ENCODE measurements at regions not wholly inside any gene's neighbourhood (a gene's known extent, or its start where the extent isn't known, plus 50 kb on each side); places are given as distances from the start of the nearest gene placed in this dataset.

DNA sequence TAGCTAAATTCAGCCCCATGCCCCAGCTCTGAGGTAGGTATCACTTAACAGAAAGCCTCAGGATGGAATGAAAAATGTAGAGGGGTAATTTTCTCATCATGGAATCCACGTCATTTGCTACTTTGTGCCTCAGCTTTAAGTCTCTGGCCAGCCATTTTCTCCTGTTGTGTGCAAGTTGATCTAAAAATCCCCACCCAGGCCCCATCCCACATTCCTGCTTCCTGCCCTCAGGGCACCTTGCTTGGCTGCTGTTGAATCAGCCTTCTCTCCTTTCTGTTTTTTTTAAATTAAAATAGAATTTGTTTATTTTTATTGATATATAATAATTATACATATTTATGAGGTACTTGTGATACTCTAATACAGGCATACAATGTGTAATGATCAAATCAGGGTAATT, 179.9 kb upstream of the TSHZ3 start:
- Histone ChIP-seq H3K9me3 (ENCODE audit: insufficient read depth, low read length) (peaks cover 8% of the 10 kb centered on the region; the same call in 1 of the 2 replicates), H3K4me1 (ENCODE audit: insufficient read depth, insufficient read length) (peaks cover 5% of the 10 kb centered on the region), H3K27me3 (ENCODE audit: insufficient read depth, insufficient read length) (no peaks in the 10 kb centered on the region), H3K9ac (ENCODE audit: insufficient read length, low read depth) (no peak overlapping the region), H3K36me3 (ENCODE audit: insufficient read depth, insufficient read length, low read length) (no peaks in the 10 kb centered on the region), H3K4me3 (ENCODE audit: insufficient read length, low read depth) (no peak overlapping the region)
- DNase-seq (ENCODE audit: low read depth, low spot score) = no peak
- TF ChIP-seq SUZ12 (IDR thresholded peaks at IDR 0.05; ENCODE audit: extremely low read depth, insufficient read depth, insufficient read length) (no peak), YY1 (IDR thresholded peaks at IDR 0.05; ENCODE audit: insufficient read depth, insufficient read length) (no peak), ZNF274 (IDR thresholded peaks at IDR 0.05; ENCODE audit: low read depth, low read length) (no peak)

DNA sequence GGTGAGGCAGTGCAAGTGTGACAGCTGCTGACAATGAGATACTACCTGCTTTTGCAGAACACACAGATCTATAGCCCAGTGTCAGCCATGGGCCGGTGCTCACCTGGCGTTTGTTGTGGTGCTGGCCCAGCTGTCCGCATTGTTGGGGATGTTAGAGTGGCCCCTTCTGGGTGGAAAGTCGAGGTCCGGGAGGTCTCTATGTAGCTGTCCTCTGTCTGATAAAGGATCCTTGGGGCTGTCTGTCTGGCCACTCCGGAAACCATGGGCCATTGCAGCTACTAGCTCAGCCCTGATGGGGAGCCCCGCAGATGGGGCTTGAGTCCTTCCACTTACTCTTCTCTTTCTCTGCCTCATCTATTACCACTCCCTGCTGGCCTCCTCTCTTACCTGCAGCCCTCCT, 181.5 kb upstream of the TSHZ3 start:
- Histone ChIP-seq H3K9me3 (ENCODE audit: insufficient read depth, low read length) (0 out of 2 replicates have a peak, but pooled peaks cover 1% of the 10 kb centered on the region), H3K9ac (ENCODE audit: insufficient read length, low read depth) (no peak overlapping the region), H3K4me3 (ENCODE audit: insufficient read length, low read depth) (no peak overlapping the region), H3K36me3 (ENCODE audit: insufficient read depth, insufficient read length, low read length) (no peaks in the 10 kb centered on the region), H3K27me3 (ENCODE audit: insufficient read depth, insufficient read length) (no peaks in the 10 kb centered on the region), H3K4me1 (ENCODE audit: insufficient read depth, insufficient read length) (peaks cover 5% of the 10 kb centered on the region)
- TF ChIP-seq SUZ12 (IDR thresholded peaks at IDR 0.05; ENCODE audit: extremely low read depth, insufficient read depth, insufficient read length) (no peak), ZNF274 (IDR thresholded peaks at IDR 0.05; ENCODE audit: low read depth, low read length) (no peak)
- no peak for DNase-seq (ENCODE audit: low read depth, low spot score)

DNA sequence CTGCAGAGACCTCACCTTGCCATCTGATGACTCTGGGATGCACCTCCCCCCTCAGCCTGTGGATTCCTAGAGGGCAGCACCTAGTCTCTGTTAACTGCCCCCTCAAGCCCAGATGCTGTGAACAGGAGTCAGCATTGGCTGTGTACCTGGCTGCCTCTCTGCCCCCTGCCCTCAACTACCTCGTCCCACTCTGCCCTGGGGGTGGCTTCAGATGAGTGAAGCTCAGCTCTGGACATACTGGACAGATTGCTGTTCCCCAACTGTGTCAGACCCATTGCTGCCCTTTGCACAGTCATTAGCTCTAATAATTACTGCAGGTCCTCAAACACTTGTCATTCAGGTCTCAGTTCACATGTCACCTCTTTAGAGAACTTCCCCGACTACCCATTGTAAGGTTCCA, 182.1 kb upstream of the TSHZ3 start:
- peaks cover 5% of the 10 kb centered on the region for H3K4me1 ChIP-seq (ENCODE audit: insufficient read depth, insufficient read length)
- H3K9ac ChIP-seq (ENCODE audit: insufficient read length, low read depth) = no peak overlapping the region
- no peak for DNase-seq (ENCODE audit: low read depth, low spot score)
- no peak for TF ChIP-seq ZNF274 (IDR thresholded peaks at IDR 0.05; ENCODE audit: low read depth, low read length)
- no peak for TF ChIP-seq YY1 (IDR thresholded peaks at IDR 0.05; ENCODE audit: insufficient read depth, insufficient read length)
- no peak for TF ChIP-seq SUZ12 (IDR thresholded peaks at IDR 0.05; ENCODE audit: extremely low read depth, insufficient read depth, insufficient read length)
- no peaks in the 10 kb centered on the region for H3K9me3 ChIP-seq (ENCODE audit: insufficient read depth, low read length)
- H3K36me3 ChIP-seq (ENCODE audit: insufficient read depth, insufficient read length, low read length) = no peaks in the 10 kb centered on the region
- H3K27me3 ChIP-seq (ENCODE audit: insufficient read depth, insufficient read length) = no peaks in the 10 kb centered on the region
- H3K4me3 ChIP-seq (ENCODE audit: insufficient read length, low read depth) = no peak overlapping the region

DNA sequence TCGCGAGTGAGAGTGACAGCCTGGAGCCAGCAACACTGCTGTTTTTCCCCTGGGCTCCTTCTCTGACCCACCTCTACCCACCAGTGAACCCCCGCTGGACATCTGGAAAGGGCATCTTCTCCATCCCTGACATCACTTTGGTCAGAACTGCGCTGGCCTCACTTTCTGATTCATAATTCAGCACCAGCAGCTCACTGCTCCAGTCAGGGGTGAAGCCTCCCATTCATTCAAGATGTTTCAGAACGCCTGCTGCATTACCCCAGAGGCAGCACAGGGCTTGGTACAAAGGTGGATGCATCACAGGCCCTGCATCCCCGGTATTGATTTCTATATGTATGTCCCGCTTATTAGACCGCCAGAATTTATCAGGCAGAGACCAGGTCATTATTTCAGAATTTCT, 182.8 kb upstream of the TSHZ3 start:
- peaks cover 5% of the 10 kb centered on the region for H3K4me1 ChIP-seq (ENCODE audit: insufficient read depth, insufficient read length)
- no peaks in the 10 kb centered on the region for H3K36me3 ChIP-seq (ENCODE audit: insufficient read depth, insufficient read length, low read length)
- no peak for DNase-seq (ENCODE audit: low read depth, low spot score)
- no peaks in the 10 kb centered on the region for H3K9me3 ChIP-seq (ENCODE audit: insufficient read depth, low read length)
- no peak overlapping the region for H3K9ac ChIP-seq (ENCODE audit: insufficient read length, low read depth)
- H3K4me3 ChIP-seq (ENCODE audit: insufficient read length, low read depth) = no peak overlapping the region
- H3K27me3 ChIP-seq (ENCODE audit: insufficient read depth, insufficient read length) = no peaks in the 10 kb centered on the region
- TF ChIP-seq SUZ12 (IDR thresholded peaks at IDR 0.05; ENCODE audit: extremely low read depth, insufficient read depth, insufficient read length) = no peak
- no peak for TF ChIP-seq YY1 (IDR thresholded peaks at IDR 0.05; ENCODE audit: insufficient read depth, insufficient read length)
- no peak for TF ChIP-seq ZNF274 (IDR thresholded peaks at IDR 0.05; ENCODE audit: low read depth, low read length)

DNA sequence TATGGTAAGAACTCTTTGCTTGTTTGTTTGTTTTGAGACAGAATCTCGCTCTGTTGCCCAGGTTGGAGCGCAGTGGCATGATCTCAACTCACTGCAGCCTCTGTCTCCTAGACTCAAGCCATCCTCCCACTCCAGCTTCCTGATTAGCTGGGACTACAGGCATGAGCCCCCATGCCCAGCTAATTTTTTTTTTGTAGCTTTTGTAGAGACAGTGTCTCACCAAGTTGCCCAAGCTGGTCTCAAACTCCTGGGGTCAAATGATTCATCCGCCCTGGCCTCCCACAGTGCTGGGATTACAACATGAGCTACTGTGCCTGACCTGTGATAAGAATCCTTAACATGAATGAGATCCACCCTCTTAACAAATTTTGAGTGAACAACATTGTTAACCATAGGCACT, 183.9 kb upstream of the TSHZ3 start:
- H3K4me1 ChIP-seq (ENCODE audit: insufficient read depth, insufficient read length) = peaks cover 5% of the 10 kb centered on the region
- no peak overlapping the region for H3K4me3 ChIP-seq (ENCODE audit: insufficient read length, low read depth)
- DNase-seq (ENCODE audit: low read depth, low spot score) = no peak
- H3K36me3 ChIP-seq (ENCODE audit: insufficient read depth, insufficient read length, low read length) = no peaks in the 10 kb centered on the region
- no peak for TF ChIP-seq SUZ12 (IDR thresholded peaks at IDR 0.05; ENCODE audit: extremely low read depth, insufficient read depth, insufficient read length)
- no peak overlapping the region for H3K9ac ChIP-seq (ENCODE audit: insufficient read length, low read depth)
- H3K9me3 ChIP-seq (ENCODE audit: insufficient read depth, low read length) = no peaks in the 10 kb centered on the region
- H3K27me3 ChIP-seq (ENCODE audit: insufficient read depth, insufficient read length) = no peaks in the 10 kb centered on the region

DNA sequence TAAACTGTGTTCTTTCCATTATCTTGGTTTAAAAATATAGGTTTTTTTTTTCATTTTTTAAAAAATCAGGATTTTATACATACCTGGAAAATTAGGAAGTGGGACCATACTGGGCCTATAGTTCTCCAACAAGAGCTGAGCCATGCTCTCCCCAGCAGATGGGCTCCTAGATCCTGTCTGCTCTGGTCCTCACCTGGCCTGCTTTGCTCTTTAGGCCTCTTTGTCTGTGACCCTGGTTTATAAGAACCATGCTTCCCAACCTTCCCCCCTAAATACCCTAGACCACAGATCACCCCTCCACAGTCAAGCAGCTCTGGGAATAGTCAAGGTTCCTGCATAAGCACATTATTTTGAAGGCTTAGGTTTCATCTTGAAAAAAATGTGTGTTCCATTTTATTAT, 185.0 kb upstream of the TSHZ3 start:
- Histone ChIP-seq H3K27me3 (ENCODE audit: insufficient read depth, insufficient read length) (no peaks in the 10 kb centered on the region), H3K4me1 (ENCODE audit: insufficient read depth, insufficient read length) (peaks cover 5% of the 10 kb centered on the region), H3K4me3 (ENCODE audit: insufficient read length, low read depth) (no peak overlapping the region), H3K9me3 (ENCODE audit: insufficient read depth, low read length) (no peaks in the 10 kb centered on the region), H3K9ac (ENCODE audit: insufficient read length, low read depth) (no peak overlapping the region), H3K36me3 (ENCODE audit: insufficient read depth, insufficient read length, low read length) (no peaks in the 10 kb centered on the region)
- TF ChIP-seq SUZ12 (IDR thresholded peaks at IDR 0.05; ENCODE audit: extremely low read depth, insufficient read depth, insufficient read length) (no peak), YY1 (IDR thresholded peaks at IDR 0.05; ENCODE audit: insufficient read depth, insufficient read length) (no peak), ZNF274 (IDR thresholded peaks at IDR 0.05; ENCODE audit: low read depth, low read length) (no peak)
- no peak for DNase-seq (ENCODE audit: low read depth, low spot score)

DNA sequence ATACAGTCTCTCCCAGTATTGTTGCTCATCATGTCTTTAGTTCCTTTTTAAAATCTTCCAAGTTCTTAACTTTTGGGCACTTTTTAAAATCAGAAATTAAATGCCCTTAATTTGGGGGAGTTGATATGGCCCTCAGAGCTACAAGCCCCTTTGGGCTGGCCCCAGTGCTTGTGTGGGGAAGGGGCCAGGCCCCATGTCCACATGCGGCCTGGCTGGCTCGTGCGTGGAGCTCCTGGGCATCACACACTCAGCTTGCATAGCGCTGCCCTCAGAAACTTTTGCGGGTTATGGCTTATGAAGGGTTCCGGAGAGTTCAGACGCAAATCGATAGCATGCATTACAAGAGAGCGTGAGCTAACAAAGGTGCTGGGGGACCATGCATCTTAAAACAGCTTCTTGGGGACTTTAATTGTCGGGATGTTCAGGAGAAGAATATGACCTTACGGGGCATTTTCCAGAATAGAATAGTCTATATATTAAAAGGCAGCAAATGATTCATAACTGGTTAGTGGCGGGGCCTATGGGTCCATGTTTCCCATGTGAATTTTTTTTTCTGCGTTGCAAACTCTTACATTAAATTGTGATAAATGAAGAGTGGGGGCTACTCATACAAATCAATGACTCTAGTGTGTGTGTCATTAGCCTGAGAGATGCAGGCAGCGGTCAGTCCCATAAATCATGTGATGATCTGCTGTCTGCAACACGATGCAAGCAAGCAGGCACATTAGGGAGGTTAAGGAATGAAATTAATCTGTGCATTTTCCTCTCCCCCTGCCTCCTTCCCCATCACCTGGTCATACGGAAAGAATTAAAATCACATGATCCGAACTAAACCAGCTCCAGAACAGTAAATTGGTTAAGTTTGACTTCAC, 185.8 kb upstream of the TSHZ3 start:
- TF ChIP-seq SUZ12 (IDR thresholded peaks at IDR 0.05; ENCODE audit: extremely low read depth, insufficient read depth, insufficient read length) = no peak
- TF ChIP-seq YY1 (IDR thresholded peaks at IDR 0.05; ENCODE audit: insufficient read depth, insufficient read length) = no peak
- no peak for TF ChIP-seq ZNF274 (IDR thresholded peaks at IDR 0.05; ENCODE audit: low read depth, low read length)
- Histone ChIP-seq H3K9me3 (ENCODE audit: insufficient read depth, low read length) (no peaks in the 10 kb centered on the region), H3K36me3 (ENCODE audit: insufficient read depth, insufficient read length, low read length) (no peaks in the 10 kb centered on the region), H3K4me3 (ENCODE audit: insufficient read length, low read depth) (no peak overlapping the region), H3K9ac (ENCODE audit: insufficient read length, low read depth) (no peak overlapping the region), H3K4me1 (ENCODE audit: insufficient read depth, insufficient read length) (peaks cover 5% of the 10 kb centered on the region), H3K27me3 (ENCODE audit: insufficient read depth, insufficient read length) (no peaks in the 10 kb centered on the region)
- DNase-seq (ENCODE audit: low read depth, low spot score) = no peak
